Trophoblast cell (in vitro differentiated cells and primary cell): ENCODE measurements at regions not wholly inside any gene's neighbourhood (a gene's known extent, or its start where the extent isn't known, plus 50 kb on each side); places are given as distances from the start of the nearest gene placed in this dataset.

ENCODE experiments used
- DNase-seq, 2 donors: peaks; one replicate each; pipeline ENCODE4 v3.0.0-alpha.2; 2016
- H2AFZ ChIP-seq: 2 replicates; pipeline ENCODE4 v1.6.1; 2013; ENCODE audit warnings: low read length, moderate library complexity, mild to moderate bottlenecking; ENCODE audit not compliant: insufficient read depth, poor library complexity
- H2AK5ac ChIP-seq: 2 replicates; pipeline ENCODE4 v1.6.1; 2013; ENCODE audit warnings: mild to moderate bottlenecking, low read length
- H2BK120ac ChIP-seq: 2 replicates; pipeline ENCODE4 v1.6.1; 2013; ENCODE audit warnings: low read length, mild to moderate bottlenecking, moderate library complexity; ENCODE audit not compliant: insufficient read depth, poor library complexity
- H2BK12ac ChIP-seq: 2 replicates; pipeline ENCODE4 v1.6.1; 2013; ENCODE audit warnings: mild to moderate bottlenecking, low read length, moderate library complexity
- H2BK5ac ChIP-seq: 2 replicates; pipeline ENCODE4 v1.6.1; 2013; ENCODE audit warnings: low read length, low read depth, moderate library complexity, mild to moderate bottlenecking; ENCODE audit not compliant: poor library complexity
- H3K14ac ChIP-seq: 2 replicates; pipeline ENCODE4 v1.6.1; 2013; ENCODE audit warnings: mild to moderate bottlenecking, low read length
- H3K18ac ChIP-seq: 2 replicates; pipeline ENCODE4 v1.6.1; 2013; ENCODE audit warnings: mild to moderate bottlenecking, low read length
- H3K23ac ChIP-seq: 2 replicates; pipeline ENCODE4 v1.6.1; 2013; ENCODE audit warnings: low read length
- H3K27ac ChIP-seq: 2 replicates; pipeline ENCODE4 v1.5.1; 2013; ENCODE audit warnings: low read depth, mild to moderate bottlenecking, inconsistent platforms, low read length, moderate library complexity
- H3K27me3 ChIP-seq: 2 replicates; pipeline ENCODE4 v1.6.1; 2013; ENCODE audit warnings: inconsistent platforms, mild to moderate bottlenecking, low read length, moderate library complexity; ENCODE audit not compliant: insufficient read depth
- H3K36me3 ChIP-seq, 2 experiments: 1 replicate in 1 of 2; 2 replicates in 1 of 2; pipeline ENCODE4 v1.6.1; 2013; ENCODE audit warnings: low read length in 2 of 2, mild to moderate bottlenecking in 2 of 2, moderate library complexity in 1 of 2; ENCODE audit not compliant: insufficient read depth in 2 of 2, control insufficient read depth in 1 of 2
- H3K4ac ChIP-seq: 2 replicates; pipeline ENCODE4 v1.6.1; 2013; ENCODE audit warnings: low read depth, mild to moderate bottlenecking, low read length, moderate library complexity
- H3K4me1 ChIP-seq, 2 experiments: 1 replicate in 1 of 2; 2 replicates in 1 of 2; pipeline ENCODE4 v1.6.1; 2013; ENCODE audit warnings: low read length in 2 of 2, mild to moderate bottlenecking in 2 of 2, moderate library complexity in 1 of 2; ENCODE audit not compliant: insufficient read depth in 2 of 2, control insufficient read depth in 1 of 2
- H3K4me2 ChIP-seq: 2 replicates; pipeline ENCODE4 v1.6.1; 2013; ENCODE audit warnings: inconsistent platforms, mild to moderate bottlenecking, low read length, moderate library complexity
- H3K4me3 ChIP-seq: 2 replicates; pipeline ENCODE4 v1.5.1; 2013; ENCODE audit warnings: mild to moderate bottlenecking, low read depth, low read length, inconsistent platforms
- H3K79me1 ChIP-seq: one replicate; pipeline ENCODE4 v1.6.1; 2013; ENCODE audit warnings: low read length
- H3K79me2 ChIP-seq: 2 replicates; pipeline ENCODE4 v1.6.1; 2013; ENCODE audit warnings: low read length, mild to moderate bottlenecking; ENCODE audit not compliant: control insufficient read depth, insufficient read depth, poor library complexity
- H3K9ac ChIP-seq: 2 replicates; pipeline ENCODE4 v1.6.1; 2013; ENCODE audit warnings: mild to moderate bottlenecking, low read length
- H3K9me3 ChIP-seq: 2 replicates; pipeline ENCODE4 v1.6.1; 2013; ENCODE audit warnings: low read depth, mild to moderate bottlenecking, control low read depth, inconsistent platforms, low read length; ENCODE audit not compliant: insufficient read depth
- H4K12ac ChIP-seq: 2 replicates; pipeline ENCODE4 v1.6.1; 2013; ENCODE audit warnings: low read depth, mild to moderate bottlenecking, low read length, moderate library complexity
- H4K8ac ChIP-seq: 2 replicates; pipeline ENCODE4 v1.6.1; 2013; ENCODE audit warnings: low read depth, mild to moderate bottlenecking, low read length, moderate library complexity
- H4K91ac ChIP-seq: one replicate; pipeline ENCODE4 v1.6.1; 2013; ENCODE audit warnings: low read depth, mild to moderate bottlenecking, low read length, moderate library complexity
- WGBS: extraction: QIAGEN DNeasy Blood & Tissue Kit; methylation state at CpG from one replicate; pipeline ENCODE4 v1.1.7; 2013; ENCODE audit warnings: missing lambda C conversion rate; ENCODE audit not compliant: insufficient read length, insufficient coverage; ENCODE audit errors: extremely low coverage; 5-methylcytosine and 5-hydroxymethylcytosine counted together

DNA sequence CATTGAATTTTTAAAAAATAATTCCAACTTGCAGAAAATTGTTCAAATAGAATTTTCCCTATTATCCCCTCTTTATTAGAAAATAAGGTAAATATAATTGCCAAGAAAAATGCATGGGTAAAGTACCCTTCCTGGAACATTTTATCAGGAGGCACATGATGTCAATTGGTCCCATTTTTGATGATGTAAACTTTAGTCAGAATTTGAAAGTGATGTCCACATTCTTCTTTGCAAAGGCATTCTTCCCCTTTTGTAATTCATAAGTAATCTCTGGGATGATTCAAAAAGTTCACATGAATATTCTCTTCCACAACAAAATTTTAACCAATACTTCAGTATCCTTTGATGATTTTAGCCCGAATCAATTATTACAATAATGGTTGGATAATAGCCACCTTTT, 86.9 kb upstream of the ANO3 start:
- no peak overlapping the region for H3K4me3 ChIP-seq
- H2AFZ ChIP-seq = no peak overlapping the region
- no peak overlapping the region for H2AK5ac ChIP-seq
- H3K23ac ChIP-seq = no peak overlapping the region
- no peaks in the 10 kb centered on the region for H3K79me1 ChIP-seq
- H3K27ac ChIP-seq = no peak overlapping the region
- H3K14ac ChIP-seq = no peak overlapping the region
- no peak overlapping the region for H4K8ac ChIP-seq
- no peaks in the 10 kb centered on the region for H3K27me3 ChIP-seq
- H3K9me3 ChIP-seq = no peaks in the 10 kb centered on the region
- H3K18ac ChIP-seq = no peak overlapping the region
- no peak overlapping the region for H2BK5ac ChIP-seq
- no peak overlapping the region for H2BK12ac ChIP-seq
- no peaks in the 10 kb centered on the region for H3K4me1 ChIP-seq
- H3K79me2 ChIP-seq = no peaks in the 10 kb centered on the region
- no peak for DNase-seq
- WGBS = no CpG with 5 or more reads among the region's 1 CpG
- no peak overlapping the region for H4K91ac ChIP-seq
- H3K9ac ChIP-seq = no peak overlapping the region
- H2BK120ac ChIP-seq = no peak overlapping the region
- H3K36me3 ChIP-seq = no peaks in the 10 kb centered on the region
- no peak overlapping the region for H3K4me2 ChIP-seq
- H4K12ac ChIP-seq = no peak overlapping the region
- H3K4ac ChIP-seq = no peak overlapping the region

DNA sequence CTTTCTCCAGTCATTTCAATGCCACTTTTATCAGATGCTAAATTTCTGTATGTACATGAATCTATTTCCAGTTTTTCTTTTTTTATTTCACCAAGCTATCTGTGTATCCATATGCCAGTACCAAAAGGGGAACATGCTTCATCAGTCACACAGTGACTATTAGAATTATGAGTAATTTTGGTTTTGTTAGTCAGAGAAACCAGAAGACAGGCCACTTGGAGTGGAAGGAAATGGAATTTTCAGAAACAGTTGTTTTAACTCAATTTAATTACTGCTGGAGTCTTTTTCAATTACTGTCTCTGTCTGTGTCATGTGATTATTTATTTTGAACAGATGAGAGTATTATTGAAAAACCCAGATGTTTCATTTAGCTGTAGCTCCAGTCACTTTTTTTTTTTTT, 84.6 kb upstream of the ANO3 start:
- Histone ChIP-seq H3K36me3 (no peaks in the 10 kb centered on the region), H3K9me3 (no peaks in the 10 kb centered on the region), H3K4me3 (no peak overlapping the region), H3K4ac (no peak overlapping the region), H3K4me2 (no peak overlapping the region), H2BK12ac (no peak overlapping the region), H2BK120ac (no peak overlapping the region), H3K79me1 (no peaks in the 10 kb centered on the region), H3K27me3 (no peaks in the 10 kb centered on the region), H2AK5ac (no peak overlapping the region), H4K8ac (no peak overlapping the region), H4K12ac (no peak overlapping the region), H2AFZ (no peak overlapping the region), H3K4me1 (no peaks in the 10 kb centered on the region), H3K27ac (no peak overlapping the region), H3K79me2 (no peaks in the 10 kb centered on the region), H3K23ac (no peak overlapping the region), H3K9ac (no peak overlapping the region), H4K91ac (no peak overlapping the region), H2BK5ac (no peak overlapping the region), H3K18ac (no peak overlapping the region), H3K14ac (no peak overlapping the region)
- DNase-seq = no peak

DNA sequence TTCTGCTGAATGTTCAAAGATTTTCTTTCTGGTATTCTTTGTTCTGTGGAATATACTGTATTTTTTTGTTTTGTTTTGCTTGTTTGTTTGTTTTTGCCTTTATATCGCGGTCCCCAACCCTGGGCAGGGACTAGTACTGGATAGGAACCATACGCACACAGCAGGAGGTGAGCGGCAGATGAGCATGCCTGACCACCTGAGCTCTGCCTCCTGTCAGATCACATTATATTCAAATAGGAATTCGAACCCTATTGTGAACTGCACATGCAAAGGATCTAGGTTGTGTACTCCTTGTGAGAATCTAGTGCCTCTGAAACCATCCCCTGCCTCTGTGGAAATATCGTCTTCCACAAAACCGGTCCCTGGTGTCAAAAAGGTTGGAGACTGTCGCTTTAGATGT, 83.3 kb upstream of the ANO3 start:
- no peaks in the 10 kb centered on the region for H3K79me1 ChIP-seq
- H4K12ac ChIP-seq = no peak overlapping the region
- H2BK12ac ChIP-seq = no peak overlapping the region

GRCh38 chr11:26254378-26254777, 77.6 kb upstream of the ANO3 start:
- no peak overlapping the region for H4K91ac ChIP-seq
- no peak overlapping the region for H2AFZ ChIP-seq
- no peak overlapping the region for H2AK5ac ChIP-seq
- H3K9me3 ChIP-seq = no peaks in the 10 kb centered on the region
- H3K18ac ChIP-seq = no peak overlapping the region
- no peaks in the 10 kb centered on the region for H3K79me2 ChIP-seq
- no peaks in the 10 kb centered on the region for H3K27me3 ChIP-seq
- H3K9ac ChIP-seq = no peak overlapping the region
- H4K8ac ChIP-seq = no peak overlapping the region
- no peak overlapping the region for H3K4me2 ChIP-seq
- H3K79me1 ChIP-seq = no peaks in the 10 kb centered on the region
- no peak overlapping the region for H4K12ac ChIP-seq
- H3K4me1 ChIP-seq = no peaks in the 10 kb centered on the region
- H3K23ac ChIP-seq = no peak overlapping the region
- no peak for DNase-seq
- no peak overlapping the region for H3K14ac ChIP-seq
- no peak overlapping the region for H3K27ac ChIP-seq
- no peak overlapping the region for H2BK120ac ChIP-seq
- H3K4ac ChIP-seq = no peak overlapping the region
- H2BK12ac ChIP-seq = no peak overlapping the region
- no peaks in the 10 kb centered on the region for H3K36me3 ChIP-seq
- no CpG with 5 or more reads among the region's 1 CpG for WGBS
- H2BK5ac ChIP-seq = no peak overlapping the region
- H3K4me3 ChIP-seq = no peak overlapping the region

More for the DNA sequence above, 83.3 kb upstream of the ANO3 start:
- WGBS = no CpG with 5 or more reads among the region's 8 CpGs
- Histone ChIP-seq H3K36me3 (no peaks in the 10 kb centered on the region), H2AFZ (no peak overlapping the region), H2AK5ac (no peak overlapping the region), H3K9ac (no peak overlapping the region), H2BK5ac (no peak overlapping the region), H3K27ac (no peak overlapping the region), H3K9me3 (no peaks in the 10 kb centered on the region), H3K23ac (peak overlapping the region; percentile 86), H3K27me3 (no peaks in the 10 kb centered on the region), H4K8ac (no peak overlapping the region), H3K4me3 (no peak overlapping the region), H3K4me1 (no peaks in the 10 kb centered on the region), H3K4me2 (no peak overlapping the region), H3K79me2 (no peaks in the 10 kb centered on the region), H4K91ac (no peak overlapping the region), H3K14ac (no peak overlapping the region), H3K18ac (no peak overlapping the region), H2BK120ac (no peak overlapping the region), H3K4ac (no peak overlapping the region)
- no peak for DNase-seq

GRCh38 chr11:26263769-26264168, 68.2 kb upstream of the ANO3 start:
- Histone ChIP-seq H3K36me3 (no peaks in the 10 kb centered on the region), H2AFZ (no peak overlapping the region), H3K18ac (no peak overlapping the region), H2BK120ac (no peak overlapping the region), H3K4me2 (no peak overlapping the region), H3K4ac (no peak overlapping the region), H3K79me1 (no peaks in the 10 kb centered on the region), H2AK5ac (no peak overlapping the region), H3K79me2 (no peaks in the 10 kb centered on the region), H4K8ac (no peak overlapping the region), H4K91ac (no peak overlapping the region), H2BK5ac (no peak overlapping the region), H3K23ac (no peak overlapping the region), H3K9ac (no peak overlapping the region), H2BK12ac (no peak overlapping the region), H3K27me3 (no peaks in the 10 kb centered on the region), H4K12ac (no peak overlapping the region), H3K4me3 (no peak overlapping the region), H3K9me3 (no peaks in the 10 kb centered on the region), H3K14ac (no peak overlapping the region), H3K27ac (no peak overlapping the region), H3K4me1 (no peaks in the 10 kb centered on the region)
- DNase-seq = no peak
